CD14-positive monocyte (primary cell): ENCODE measurements at regions not wholly inside any gene's neighbourhood (a gene's known extent, or its start where the extent isn't known, plus 50 kb on each side); places are given as distances from the start of the nearest gene placed in this dataset.

Experiments used
- DNase-seq, 3 donors: peaks; one replicate each; pipeline ENCODE4 v3.0.0-alpha.2; 2011 to 2022
- H2AFZ ChIP-seq: 2 replicates; pipeline ENCODE4 v1.6.0; 2012; ENCODE audit warnings: mild to moderate bottlenecking, low read depth, low read length, inconsistent platforms; ENCODE audit not compliant: insufficient read depth, poor library complexity, severe bottlenecking
- H3K27ac ChIP-seq, 2 donors: 1 replicate in 1 of 2; 2 replicates in 1 of 2; pipeline ENCODE4 v1.5.1; 2012 to 2013; ENCODE audit warnings: low read length in 2 of 2, control low read depth in 1 of 2, inconsistent platforms in 1 of 2, low read depth in 1 of 2, mild to moderate bottlenecking in 1 of 2
- H3K27me3 ChIP-seq, 2 donors: one replicate each; pipeline versions ENCODE4 v1.6.0 to v1.6.1; 2011 to 2013; ENCODE audit warnings: low read length in 2 of 2; ENCODE audit not compliant: control insufficient read depth in 2 of 2, insufficient read depth in 2 of 2
- H3K36me3 ChIP-seq, 2 donors: replicated peaks in 1 of 2; 1 replicate in 1 of 2; 2 replicates in 1 of 2; pipeline versions ENCODE4 v1.5.1 to v1.6.1; 2012 to 2013; ENCODE audit warnings: low read length in 2 of 2, control low read depth in 1 of 2, inconsistent platforms in 1 of 2, mild to moderate bottlenecking in 1 of 2; ENCODE audit not compliant: insufficient read depth in 2 of 2, control insufficient read depth in 1 of 2
- H3K4me1 ChIP-seq, 2 donors: 1 replicate in 1 of 2; 2 replicates in 1 of 2; pipeline versions ENCODE4 v1.5.1 to v1.6.1; 2012 to 2013; ENCODE audit warnings: low read length in 2 of 2, control low read depth in 1 of 2, inconsistent platforms in 1 of 2, mild to moderate bottlenecking in 1 of 2, moderate library complexity in 1 of 2; ENCODE audit not compliant: insufficient read depth in 2 of 2, control insufficient read depth in 1 of 2
- H3K4me2 ChIP-seq: replicated peaks from 2 replicates; pipeline ENCODE3; 2012; ENCODE audit warnings: low read length, moderate library complexity, mild to moderate bottlenecking; ENCODE audit not compliant: poor library complexity, severe bottlenecking; ENCODE audit errors: extremely low read depth
- H3K4me3 ChIP-seq, 3 experiments: fragments of 200-600 bp in 1 of 3; sonication (generic) in 1 of 3; replicated peaks in 1 of 3; 1 replicate in 2 of 3; 2 replicates in 1 of 3; pipeline ENCODE4 v1.5.1; 2011 to 2013; ENCODE audit warnings: low read length in 3 of 3, mild to moderate bottlenecking in 3 of 3, control low read depth in 2 of 3, low read depth in 2 of 3, inconsistent platforms in 1 of 3, moderate library complexity in 1 of 3
- H3K79me2 ChIP-seq: 2 replicates; pipeline ENCODE4 v1.6.0; 2012; ENCODE audit warnings: mild to moderate bottlenecking, control low read depth, inconsistent platforms, low read length, moderate library complexity; ENCODE audit not compliant: insufficient read depth
- H3K9ac ChIP-seq: 2 replicates; pipeline ENCODE4 v1.6.0; 2017; ENCODE audit warnings: low read length, mild to moderate bottlenecking; ENCODE audit not compliant: insufficient read depth, poor library complexity, severe bottlenecking
- H3K9me3 ChIP-seq, 2 donors: replicated peaks in 1 of 2; 1 replicate in 1 of 2; 2 replicates in 1 of 2; pipeline versions ENCODE4 v1.5.1 to v1.6.1; 2012 to 2013; ENCODE audit warnings: low read length in 2 of 2, control low read depth in 1 of 2; ENCODE audit not compliant: control insufficient read depth in 1 of 2, insufficient read depth in 1 of 2
- H4K20me1 ChIP-seq: 2 replicates; pipeline ENCODE4 v1.6.0; 2012; ENCODE audit warnings: mild to moderate bottlenecking, low read length, control low read depth, moderate library complexity; ENCODE audit not compliant: insufficient read depth
- H3K27ac Mint-ChIP-seq, 7 donors: one replicate each; pipeline ENCODE4 v1.8.0; 2020; ENCODE audit warnings: mild to moderate bottlenecking in 7 of 7, mixed read lengths in 7 of 7, moderate library complexity in 6 of 7, inconsistent platforms in 2 of 7
- H3K27me3 Mint-ChIP-seq, 3 donors: one replicate each; pipeline ENCODE4 v1.8.0; 2021 to 2022; ENCODE audit warnings: low read depth in 3 of 3, mild to moderate bottlenecking in 3 of 3, mixed read lengths in 3 of 3, moderate library complexity in 3 of 3, inconsistent platforms in 1 of 3
- H3K36me3 Mint-ChIP-seq, 2 donors: one replicate each; pipeline ENCODE4 v1.8.0; 2020; ENCODE audit warnings: mixed read lengths in 2 of 2, inconsistent platforms in 1 of 2, mild to moderate bottlenecking in 1 of 2
- H3K4me1 Mint-ChIP-seq: one replicate; pipeline ENCODE4 v1.8.0; 2020; ENCODE audit warnings: mild to moderate bottlenecking, mixed read lengths
- H3K4me3 Mint-ChIP-seq, 2 donors: one replicate each; pipeline ENCODE4 v1.8.0; 2020; ENCODE audit warnings: mild to moderate bottlenecking in 2 of 2, mixed read lengths in 2 of 2, moderate library complexity in 1 of 2
- H3K9me3 Mint-ChIP-seq, 7 donors: one replicate each; pipeline ENCODE4 v1.8.0; 2020 to 2022; ENCODE audit warnings: mixed read lengths in 7 of 7, mild to moderate bottlenecking in 6 of 7, moderate library complexity in 6 of 7, inconsistent platforms in 2 of 7
- WGBS: methylation state at CpG from one replicate; pipeline ENCODE4 v1.1.5; 2013; ENCODE audit warnings: missing lambda C conversion rate; ENCODE audit not compliant: insufficient coverage; 5-methylcytosine and 5-hydroxymethylcytosine counted together
- intact Hi-C, 2 donors: fragments of 100-400 bp; cut with micrococcal nuclease; formaldehyde crosslinking; loops; one replicate each; pipeline versions ENCODE4 v1.15.0 to v1.15.1; 2023
- TF ChIP-seq, protein P1 (sequence below): fragments of 200-600 bp; IDR thresholded peaks from one replicate; pipeline ENCODE4 v1.8.0; 2022; ENCODE audit warnings: antibody characterized with exemption, mild to moderate bottlenecking

DNA sequence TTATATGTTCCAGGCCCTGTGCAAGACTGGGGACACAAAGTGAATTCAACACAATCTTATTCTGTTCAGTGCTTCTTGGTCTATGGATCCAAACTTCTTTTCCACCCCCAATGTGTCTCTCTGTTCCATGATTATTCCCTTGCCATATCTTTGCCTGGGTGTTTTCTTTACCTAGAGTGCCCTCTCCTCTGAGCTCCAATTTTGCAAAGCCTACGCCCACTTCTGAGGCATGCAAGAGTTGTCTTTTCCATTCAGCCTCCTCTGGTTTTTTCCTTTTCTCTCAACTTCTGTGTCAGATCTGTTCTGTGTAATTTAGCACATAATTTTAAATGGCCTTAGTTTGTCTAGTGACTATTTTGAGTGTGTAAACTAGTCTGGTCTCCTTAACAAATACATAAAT, 72.8 kb upstream of the PLCL2 start:
- WGBS, result no CpG with 5 or more reads among the region's 1 CpG
- no peak for DNase-seq
- intact Hi-C loops, result no loop called here
- Histone ChIP-seq H3K9ac (no peak overlapping the region), H3K9me3 (no peaks in the 10 kb centered on the region), H3K4me1 (no peaks in the 10 kb centered on the region), H4K20me1 (no peaks in the 10 kb centered on the region), H3K27me3 (no peaks in the 10 kb centered on the region), H3K79me2 (no peaks in the 10 kb centered on the region), H2AFZ (no peak overlapping the region), H3K27ac (no peak overlapping the region), H3K4me2 (no peak overlapping the region), H3K4me3 (no peak overlapping the region), H3K36me3 (no peaks in the 10 kb centered on the region)
- peaks cover 0 to 2% (median 0%) of the 10 kb centered on the region in 3 donors for H3K27me3 Mint-ChIP-seq
- peaks cover 0 to 2% (median 0%) of the 10 kb centered on the region in 7 donors for H3K9me3 Mint-ChIP-seq
- H3K27ac Mint-ChIP-seq, result no peak overlapping the region
- H3K4me3 Mint-ChIP-seq, result no peak overlapping the region
- no peaks in the 10 kb centered on the region for H3K36me3 Mint-ChIP-seq
- H3K4me1 Mint-ChIP-seq, result no peaks in the 10 kb centered on the region
- TF ChIP-seq, protein P1, sequence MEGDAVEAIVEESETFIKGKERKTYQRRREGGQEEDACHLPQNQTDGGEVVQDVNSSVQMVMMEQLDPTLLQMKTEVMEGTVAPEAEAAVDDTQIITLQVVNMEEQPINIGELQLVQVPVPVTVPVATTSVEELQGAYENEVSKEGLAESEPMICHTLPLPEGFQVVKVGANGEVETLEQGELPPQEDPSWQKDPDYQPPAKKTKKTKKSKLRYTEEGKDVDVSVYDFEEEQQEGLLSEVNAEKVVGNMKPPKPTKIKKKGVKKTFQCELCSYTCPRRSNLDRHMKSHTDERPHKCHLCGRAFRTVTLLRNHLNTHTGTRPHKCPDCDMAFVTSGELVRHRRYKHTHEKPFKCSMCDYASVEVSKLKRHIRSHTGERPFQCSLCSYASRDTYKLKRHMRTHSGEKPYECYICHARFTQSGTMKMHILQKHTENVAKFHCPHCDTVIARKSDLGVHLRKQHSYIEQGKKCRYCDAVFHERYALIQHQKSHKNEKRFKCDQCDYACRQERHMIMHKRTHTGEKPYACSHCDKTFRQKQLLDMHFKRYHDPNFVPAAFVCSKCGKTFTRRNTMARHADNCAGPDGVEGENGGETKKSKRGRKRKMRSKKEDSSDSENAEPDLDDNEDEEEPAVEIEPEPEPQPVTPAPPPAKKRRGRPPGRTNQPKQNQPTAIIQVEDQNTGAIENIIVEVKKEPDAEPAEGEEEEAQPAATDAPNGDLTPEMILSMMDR, result no peak

DNA sequence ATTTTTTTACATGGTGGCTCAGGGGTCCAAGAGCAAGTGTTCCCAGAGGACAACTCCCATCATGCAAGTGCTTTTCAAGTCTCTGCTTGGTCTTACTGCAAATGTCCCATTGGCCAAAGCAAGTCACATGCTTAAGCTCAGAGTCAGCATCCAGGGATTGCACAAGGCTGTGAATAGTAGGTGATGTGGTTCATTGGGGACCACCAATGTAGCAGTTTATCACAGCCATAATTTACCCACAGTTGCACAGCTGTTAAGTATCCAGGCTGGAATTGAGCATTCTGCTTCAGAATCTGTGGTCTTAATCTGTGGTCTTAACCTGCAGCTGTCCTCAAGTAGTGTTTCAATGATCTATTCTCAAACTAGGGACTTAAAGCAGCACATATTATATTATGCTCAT, 71.4 kb upstream of the PLCL2 start:
- H3K27me3 Mint-ChIP-seq, result peaks cover 0 to 2% (median 0%) of the 10 kb centered on the region in 3 donors
- TF ChIP-seq, protein P1, result no peak

More for the DNA sequence above, 71.4 kb upstream of the PLCL2 start:
- no peaks in the 10 kb centered on the region for H3K79me2 ChIP-seq
- intact Hi-C loops, result no loop called here
- H3K9me3 Mint-ChIP-seq, result peaks cover 0 to 2% (median 0%) of the 10 kb centered on the region in 7 donors
- no peaks in the 10 kb centered on the region for H3K36me3 ChIP-seq
- H3K4me3 Mint-ChIP-seq, result no peak overlapping the region
- no peak overlapping the region for H3K4me3 ChIP-seq
- no peak overlapping the region for H3K27ac Mint-ChIP-seq
- no peak overlapping the region for H3K27ac ChIP-seq
- no peaks in the 10 kb centered on the region for H3K4me1 Mint-ChIP-seq
- H3K4me2 ChIP-seq, result no peak overlapping the region
- H3K27me3 ChIP-seq, result no peaks in the 10 kb centered on the region
- H4K20me1 ChIP-seq, result no peaks in the 10 kb centered on the region
- no peak for DNase-seq
- H3K9ac ChIP-seq, result no peak overlapping the region
- no peaks in the 10 kb centered on the region for H3K9me3 ChIP-seq
- H3K36me3 Mint-ChIP-seq, result no peaks in the 10 kb centered on the region
- H2AFZ ChIP-seq, result no peak overlapping the region
- H3K4me1 ChIP-seq, result no peaks in the 10 kb centered on the region
